ENCODE measurements at regions not wholly inside any gene's neighbourhood (a gene's known extent, or its start where the extent isn't known, plus 50 kb on each side); places are given as distances from the start of the nearest gene placed in this dataset.

GRCh38 chr3:24033818-24034217, 88.7 kb downstream of the NR1D2 start:
- no peak overlapping the region for H3K4me3 ChIP-seq (ENCODE audit: low read depth, low read length)
- TF ChIP-seq CTCF (IDR thresholded peaks at IDR 0.05; ENCODE audit: low read depth, low read length) = no peak

DNA sequence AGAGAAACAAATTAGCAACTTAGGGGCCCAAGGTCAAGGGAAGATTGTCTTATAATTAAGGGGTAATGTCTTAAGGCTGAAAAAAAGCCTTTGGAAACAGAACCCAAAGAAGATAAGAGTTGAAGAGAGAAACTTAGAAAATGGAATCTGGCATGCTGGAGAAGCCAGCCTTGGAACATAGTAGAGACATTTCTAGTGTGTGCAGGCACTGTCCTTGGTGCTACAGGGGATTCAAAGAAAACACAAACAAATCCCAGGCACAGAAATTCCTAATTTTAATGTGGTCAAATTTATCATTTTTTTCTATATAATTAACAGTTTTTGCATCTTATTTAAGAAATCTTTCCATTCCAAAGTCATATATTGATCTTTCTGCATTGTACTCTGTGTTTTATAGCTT, 89.4 kb downstream of the NR1D2 start:
- no peak overlapping the region for H3K4me3 ChIP-seq (ENCODE audit: low read depth, low read length)
- no peak for TF ChIP-seq CTCF (IDR thresholded peaks at IDR 0.05; ENCODE audit: low read depth, low read length)

- TF ChIP-seq CTCF (IDR thresholded peaks at IDR 0.05; ENCODE audit: low read depth, low read length) = no peak
- no peak overlapping the region for H3K4me3 ChIP-seq (ENCODE audit: low read depth, low read length)
Measured at GRCh38 chr3:24037971-24038370, 92.9 kb downstream of the NR1D2 start.

DNA sequence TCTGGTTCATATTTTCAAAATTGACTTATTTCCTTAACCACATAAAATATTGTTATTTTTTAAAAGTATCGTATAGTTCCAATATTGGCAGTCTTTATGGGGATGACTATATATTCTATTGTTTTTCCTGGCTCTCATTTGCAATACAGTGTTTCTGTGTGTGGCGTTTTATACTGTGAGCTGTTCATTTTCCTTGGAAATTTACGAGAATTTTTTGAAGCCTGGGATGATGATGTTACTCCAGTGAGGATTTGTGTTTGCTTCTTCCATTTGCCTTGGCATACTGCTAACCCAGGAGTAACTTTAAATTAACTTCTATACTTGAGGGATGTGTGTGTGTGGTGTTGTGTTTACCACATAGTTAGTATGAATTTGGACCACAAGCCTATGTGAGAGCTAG, 95.2 kb downstream of the NR1D2 start:
- no peak overlapping the region for H3K4me3 ChIP-seq (ENCODE audit: low read depth, low read length)
- TF ChIP-seq CTCF (IDR thresholded peaks at IDR 0.05; ENCODE audit: low read depth, low read length) = no peak

- no peak overlapping the region for H3K4me3 ChIP-seq (ENCODE audit: low read depth, low read length)
Measured at GRCh38 chr3:24042174-24043059, 97.3 kb downstream of the NR1D2 start.

DNA sequence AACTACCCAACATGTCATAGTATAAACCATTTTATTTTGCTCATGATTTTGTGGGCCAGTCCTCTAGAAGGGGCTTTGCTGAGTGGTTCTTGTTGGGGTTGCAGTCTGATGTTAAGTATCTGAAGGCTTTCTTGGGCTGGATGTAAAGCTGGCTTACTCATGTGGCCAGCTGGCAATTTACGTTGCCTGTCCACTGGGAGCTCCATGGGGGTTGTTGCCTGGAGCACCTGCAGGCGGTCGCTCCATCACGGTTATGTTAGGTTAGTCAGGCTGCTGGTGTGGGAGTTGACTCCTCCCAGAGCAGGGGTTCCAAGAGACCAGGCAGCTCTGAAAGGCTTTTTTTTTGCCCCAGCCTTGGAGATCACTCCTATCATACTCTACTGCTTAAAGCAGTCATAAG, 98.1 kb downstream of the NR1D2 start:
- 0 out of 2 replicates have a peak, but pooled peaks have one; percentile 3 for TF ChIP-seq CTCF (IDR thresholded peaks at IDR 0.05; ENCODE audit: low read depth, low read length)
- no peak overlapping the region for H3K4me3 ChIP-seq (ENCODE audit: low read depth, low read length)

More at GRCh38 chr3:24042174-24043059, 97.3 kb downstream of the NR1D2 start:
- no peak for TF ChIP-seq CTCF (IDR thresholded peaks at IDR 0.05; ENCODE audit: low read depth, low read length)

- no peak for TF ChIP-seq CTCF (IDR thresholded peaks at IDR 0.05; ENCODE audit: low read depth, low read length)
- H3K4me3 ChIP-seq (ENCODE audit: low read depth, low read length) = no peak overlapping the region
Measured at GRCh38 chr3:24043985-24044384, 98.9 kb downstream of the NR1D2 start.

All from WI38 (cell line).